Spleen (tissue), 11 donors: ENCODE measurements at regions not wholly inside any gene's neighbourhood (a gene's known extent, or its start where the extent isn't known, plus 50 kb on each side); places are given as distances from the start of the nearest gene placed in this dataset.
"Not testable (repeated sequence)": the region's sequence is repeated elsewhere in the genome, so short reads cannot be mapped to it uniquely, and the experiment has no call there.

Experiments used
- DNase-seq: peaks from one replicate; pipeline ENCODE4 v3.0.0-alpha.2; 2020
- H3K27ac ChIP-seq, 8 donors: fragments of 200-600 bp; sonication (generic) in 7 of 8; 1 replicate in 4 of 8; 2 replicates in 4 of 8; pipeline versions ENCODE4 v1.5.0 to v1.8.0; 2016 to 2021; ENCODE audit warnings: inconsistent platforms in 4 of 8, mild to moderate bottlenecking in 4 of 8, moderate library complexity in 1 of 8
- H3K27me3 ChIP-seq, 7 donors: fragments of 200-600 bp; sonication (generic) in 6 of 7; replicated peaks in 1 of 7; 1 replicate in 4 of 7; 2 replicates in 3 of 7; pipeline versions ENCODE4 v1.5.0 to v1.8.0; 2016 to 2021; ENCODE audit warnings: inconsistent platforms in 3 of 7, mild to moderate bottlenecking in 1 of 7
- H3K36me3 ChIP-seq, 6 donors: fragments of 200-600 bp; sonication (generic) in 5 of 6; 1 replicate in 4 of 6; 2 replicates in 2 of 6; pipeline versions ENCODE4 v1.5.0 to v1.8.0; 2016 to 2021; ENCODE audit warnings: inconsistent platforms in 2 of 6
- H3K4me1 ChIP-seq, 6 donors: fragments of 200-600 bp; sonication (generic) in 5 of 6; 1 replicate in 3 of 6; 2 replicates in 3 of 6; pipeline versions ENCODE4 v1.5.0 to v1.8.0; 2016 to 2021; ENCODE audit warnings: inconsistent platforms in 3 of 6
- H3K4me3 ChIP-seq, 8 donors: fragments of 200-600 bp; sonication (generic) in 7 of 8; 1 replicate in 4 of 8; 2 replicates in 4 of 8; pipeline versions ENCODE4 v1.5.0 to v1.8.0; 2016 to 2021; ENCODE audit warnings: inconsistent platforms in 4 of 8, mild to moderate bottlenecking in 4 of 8, moderate library complexity in 2 of 8
- H3K9me3 ChIP-seq, 8 donors: fragments of 200-600 bp; sonication (generic) in 7 of 8; 1 replicate in 4 of 8; 2 replicates in 4 of 8; pipeline versions ENCODE4 v1.5.0 to v1.8.0; 2016 to 2021; ENCODE audit warnings: inconsistent platforms in 4 of 8
- CTCF ChIP-seq, 11 experiments: fragments of 200-600 bp in 7 of 11; fragments of 450-650 bp in 4 of 11; sonication (generic) in 4 of 11; IDR thresholded peaks in 8 of 11; conservative IDR thresholded peaks in 3 of 11; 1 replicate in 7 of 11; 2 replicates in 4 of 11; pipeline versions ENCODE4 v1.4.0 to v1.8.0; 2016 to 2021; ENCODE audit warnings: antibody characterized with exemption in 11 of 11, inconsistent platforms in 4 of 11, mild to moderate bottlenecking in 1 of 11
- POLR2A ChIP-seq, 3 donors: fragments of 450-650 bp; IDR thresholded peaks; one replicate each; pipeline ENCODE4 v1.5.1; 2017; ENCODE audit warnings: antibody characterized with exemption in 3 of 3, mild to moderate bottlenecking in 1 of 3
- POLR2AphosphoS5 ChIP-seq, 3 donors: sonication (generic); formaldehyde crosslinking; IDR thresholded peaks; one replicate each; pipeline ENCODE4 v1.5.1; 2017; ENCODE audit warnings: antibody characterized with exemption in 3 of 3
- WGBS, 5 donors: extraction: QIAGEN DNeasy Blood & Tissue Kit in 3 of 5; methylation state at CpG; one replicate each; pipeline versions ENCODE4 v1.1.5 to v1.1.7; 2013 to 2018; 5-methylcytosine and 5-hydroxymethylcytosine counted together
- intact Hi-C: fragments of 100-400 bp; cut with DNase I; formaldehyde crosslinking; loops from one replicate; pipeline ENCODE4 v1.15.0; 2023; ENCODE audit warnings: low total_unique reads
- donor health status: healthy with polysubstance abuse.
- donor health status: DM: no; HTN: no; CAD: no; lungs with moderate emphysema.
- donor health status: DM: no; HTN: no; CAD: no.
- donor health status: Bipolar disorder and iron deficiency.
- donor health status: healthy.
- donor health status: DM: no; HTN: no; CAD: no.
- donor health status: DM: yes; HTN: yes; CAD: no.

GRCh38 chr2:152263911-152264310, 71.1 kb upstream of the FMNL2 start:
- no peak overlapping the region for H3K4me3 ChIP-seq
- H3K9me3 ChIP-seq, result peaks cover 0 to 18% (median 7%) of the 10 kb centered on the region in 8 donors
- intact Hi-C loops, result no loop called here
- DNase-seq, result no peak
- no peak for TF ChIP-seq CTCF (IDR thresholded peaks at IDR 0.05 in 8 of 11, conservative IDR thresholded peaks at IDR 0.05 in 3 of 11)
- no peak for TF ChIP-seq POLR2A (IDR thresholded peaks at IDR 0.05)
- TF ChIP-seq POLR2AphosphoS5 (IDR thresholded peaks at IDR 0.05), result no peak
- H3K27me3 ChIP-seq, result no peaks in the 10 kb centered on the region
- H3K36me3 ChIP-seq, result no peaks in the 10 kb centered on the region
- no peak overlapping the region for H3K27ac ChIP-seq
- no peaks in the 10 kb centered on the region for H3K4me1 ChIP-seq

GRCh38 chr2:152273732-152274260, 61.2 kb upstream of the FMNL2 start:
- H3K36me3 ChIP-seq, H3K27me3 ChIP-seq, DNase-seq, intact Hi-C loops, H3K4me3 ChIP-seq, H3K4me1 ChIP-seq, H3K27ac ChIP-seq: not testable (repeated sequence)
- H3K9me3 ChIP-seq, result peaks cover 0 to 58% (median 41%) of the 10 kb centered on the region in 8 donors
- WGBS, 5 donors, result 47 to 88% (median 78%) methylated on average over 2 of the region's 2 CpGs

- H3K9me3 ChIP-seq, result peaks cover 0 to 39% (median 30%) of the 10 kb centered on the region in 8 donors
- H3K36me3 ChIP-seq, DNase-seq, H3K27ac ChIP-seq, intact Hi-C loops, H3K27me3 ChIP-seq, H3K4me3 ChIP-seq, H3K4me1 ChIP-seq: not testable (repeated sequence)
- 75 to 84% (median 80%) methylated on average over 6 of the region's 6 CpGs for WGBS, 5 donors
Observed at GRCh38 chr2:152277896-152278295, 57.1 kb upstream of the FMNL2 start.

- Histone ChIP-seq H3K9me3 (peaks cover 0 to 33% (median 24%) of the 10 kb centered on the region in 8 donors), H3K4me1 (no peaks in the 10 kb centered on the region), H3K4me3 (no peak overlapping the region), H3K36me3 (no peaks in the 10 kb centered on the region), H3K27me3 (no peaks in the 10 kb centered on the region), H3K27ac (no peak overlapping the region)
- no peak for TF ChIP-seq CTCF (IDR thresholded peaks at IDR 0.05 in 8 of 11, conservative IDR thresholded peaks at IDR 0.05 in 3 of 11)
- no peak for TF ChIP-seq POLR2A (IDR thresholded peaks at IDR 0.05)
- no peak for TF ChIP-seq POLR2AphosphoS5 (IDR thresholded peaks at IDR 0.05)
- 93 to 96% (median 95%) methylated on average over 5 of the region's 5 CpGs for WGBS, 5 donors
- no peak for DNase-seq
- intact Hi-C loops, result no loop called here
Observed at GRCh38 chr2:152278526-152278925, 56.4 kb upstream of the FMNL2 start.

GRCh38 chr2:152279367-152279766, 55.6 kb upstream of the FMNL2 start:
- peaks cover 0 to 24% (median 16%) of the 10 kb centered on the region in 8 donors for H3K9me3 ChIP-seq
- H3K36me3 ChIP-seq, H3K4me1 ChIP-seq, H3K27ac ChIP-seq, DNase-seq, intact Hi-C loops, H3K4me3 ChIP-seq, H3K27me3 ChIP-seq: not testable (repeated sequence)
- WGBS, 5 donors, result 72 to 100% (median 78%) methylated on average over 1 to 2 of the region's 2 CpGs

- Histone ChIP-seq H3K4me1 (no peaks in the 10 kb centered on the region), H3K36me3 (no peaks in the 10 kb centered on the region), H3K27ac (no peak overlapping the region), H3K4me3 (no peak overlapping the region), H3K9me3 (peaks cover 0 to 17% (median 6%) of the 10 kb centered on the region in 8 donors), H3K27me3 (no peaks in the 10 kb centered on the region)
- TF ChIP-seq CTCF (IDR thresholded peaks at IDR 0.05 in 8 of 11, conservative IDR thresholded peaks at IDR 0.05 in 3 of 11) (no peak), POLR2AphosphoS5 (IDR thresholded peaks at IDR 0.05) (no peak), POLR2A (IDR thresholded peaks at IDR 0.05) (no peak)
- WGBS, 5 donors, result 74 to 95% (median 87%) methylated on average over 2 of the region's 2 CpGs
- no peak for DNase-seq
- intact Hi-C loops, result no loop called here
Observed at GRCh38 chr2:152280780-152281179, 54.2 kb upstream of the FMNL2 start.
